ENCODE measurements at regions not wholly inside any gene's neighbourhood (a gene's known extent, or its start where the extent isn't known, plus 50 kb on each side); places are given as distances from the start of the nearest gene placed in this dataset.
A peak's percentile ranks its signal among the peaks of the same experiment; 100 is the strongest.

GRCh38 chr2:172153156-172153555, 50.5 kb upstream of the DLX2 start:
- DNase-seq = no peak

GRCh38 chr2:172153757-172154156, 51.1 kb upstream of the DLX2 start:
- no peak for DNase-seq

GRCh38 chr2:172155752-172156151, 53.1 kb upstream of the DLX2 start:
- no peak for DNase-seq

GRCh38 chr2:172160839-172161238, 58.1 kb upstream of the DLX2 start:
- DNase-seq = no peak

GRCh38 chr2:172162225-172162733, 59.6 kb upstream of the DLX2 start:
- no peak for DNase-seq

GRCh38 chr2:172162739-172163336, 60.1 kb upstream of the DLX2 start:
- no peak for DNase-seq

- no peak for DNase-seq
Measured at GRCh38 chr2:172168917-172169346, 66.2 kb upstream of the DLX2 start.

- DNase-seq = no peak
Measured at GRCh38 chr2:172169611-172170010, 66.9 kb upstream of the DLX2 start.

GRCh38 chr2:172172513-172173173, 69.9 kb upstream of the DLX2 start:
- peak in 12 of 14 donors; percentile 11 to 75 (median 18) for DNase-seq

GRCh38 chr2:172173174-172173706, 70.5 kb upstream of the DLX2 start:
- DNase-seq = no peak

- no peak for DNase-seq
Measured at GRCh38 chr2:172177581-172177980, 74.9 kb upstream of the DLX2 start.

GRCh38 chr2:172177996-172178395, 75.3 kb upstream of the DLX2 start:
- no peak for DNase-seq

- no peak for DNase-seq
Measured at GRCh38 chr2:172179045-172179701, 76.5 kb upstream of the DLX2 start.

- DNase-seq = no peak
Measured at GRCh38 chr2:172181840-172182239, 79.1 kb upstream of the DLX2 start.

- no peak for DNase-seq
Measured at GRCh38 chr2:172182624-172183023, 79.9 kb upstream of the DLX2 start.

- DNase-seq = no peak
Measured at GRCh38 chr2:172193331-172194089, 90.8 kb upstream of the DLX2 start.

GRCh38 chr2:172195836-172196376, 93.2 kb upstream of the DLX2 start:
- DNase-seq = no peak

GRCh38 chr2:172196768-172197431, 94.2 kb upstream of the DLX2 start:
- peak in 1 of 14 donors; percentile 3 for DNase-seq

- no peak for DNase-seq
Measured at GRCh38 chr2:172198361-172198760, 95.7 kb upstream of the DLX2 start.

GRCh38 chr2:172198908-172199307, 96.2 kb upstream of the DLX2 start:
- no peak for DNase-seq

- no peak for DNase-seq
Measured at GRCh38 chr2:172200495-172201085, 97.9 kb upstream of the DLX2 start.
